ENCODE measurements at regions not wholly inside any gene's neighbourhood (a gene's known extent, or its start where the extent isn't known, plus 50 kb on each side); places are given as distances from the start of the nearest gene placed in this dataset.

GRCh38 chr6:133779916-133780695 is 108.8 kb upstream of the TCF21 start:
- TF ChIP-seq CTCF (IDR thresholded peaks at IDR 0.05): no peak
- TF ChIP-seq POLR2A (IDR thresholded peaks at IDR 0.05): no peak

Measured in tibial nerve (tissue), 3 donors.